Activated T-cell treated with anti-CD3 and anti-CD28 coated beads for 1 hour (primary cell): ENCODE measurements at regions not wholly inside any gene's neighbourhood (a gene's known extent, or its start where the extent isn't known, plus 50 kb on each side); places are given as distances from the start of the nearest gene placed in this dataset.
"Not testable (repeated sequence)": the region's sequence is repeated elsewhere in the genome, so short reads cannot be mapped to it uniquely, and the experiment has no call there.

Experiments
- DNase-seq: peaks from one replicate; pipeline ENCODE4 v3.0.0-alpha.2; 2020; ENCODE audit warnings: low read depth

DNA sequence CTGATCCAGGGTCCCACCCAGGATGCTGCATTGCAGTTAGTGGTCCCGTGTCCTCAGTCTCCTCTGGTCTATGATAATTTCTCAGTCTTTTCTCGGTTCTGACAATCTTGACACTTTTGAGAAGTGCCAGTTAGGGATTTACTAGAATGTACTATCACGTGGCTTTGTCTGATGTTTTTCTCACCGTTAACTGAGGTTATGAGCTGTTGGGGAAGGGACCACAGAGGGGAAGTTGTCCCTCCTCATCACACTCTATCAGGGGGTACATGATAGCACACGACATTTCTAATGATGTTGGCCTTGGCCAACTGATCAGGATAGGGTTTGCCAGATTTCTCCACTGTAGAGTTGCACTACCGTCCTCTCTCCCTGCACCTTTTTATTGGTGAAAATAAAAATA is 250.9 kb upstream of the SDK2 start:
- DNase-seq: no peak

DNA sequence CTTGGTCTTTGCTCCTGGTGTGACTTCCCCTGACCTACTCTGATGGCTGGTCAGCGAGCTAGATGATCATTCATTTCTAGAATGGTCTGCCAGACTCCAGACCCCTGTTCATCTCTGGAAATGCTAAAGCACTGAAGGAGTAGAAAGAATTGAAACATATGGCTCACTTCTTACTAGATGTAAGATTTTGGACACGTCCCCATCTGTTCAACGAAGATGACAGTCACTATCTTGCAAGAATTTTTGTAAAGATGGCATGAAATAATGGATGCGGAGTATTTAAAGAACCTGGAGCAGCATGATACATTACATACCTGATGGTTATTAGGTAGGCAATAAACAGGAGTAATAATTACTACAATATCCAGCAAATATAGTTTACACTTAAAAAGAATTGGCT is 252.7 kb upstream of the SDK2 start:
- no peak for DNase-seq

DNA sequence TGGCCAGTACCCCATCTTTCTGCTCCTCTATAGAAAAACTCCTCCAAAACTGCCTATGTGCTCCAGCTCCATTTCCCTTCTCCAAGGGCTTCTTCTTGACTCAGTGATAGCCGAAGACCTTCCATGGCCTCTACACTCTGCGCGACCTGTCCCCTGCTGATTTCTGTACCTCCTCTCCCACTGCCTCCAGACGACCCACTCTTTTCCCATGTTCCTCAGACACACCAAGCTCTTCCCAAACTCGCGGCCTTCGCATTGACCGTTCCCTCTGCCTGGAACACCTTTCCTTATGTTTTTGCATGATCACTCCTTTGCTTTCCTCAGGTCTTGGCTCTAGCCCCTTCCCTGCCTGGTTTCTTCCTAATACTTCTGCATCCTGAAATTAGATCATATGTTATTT is 255.6 kb upstream of the SDK2 start:
- no peak for DNase-seq

DNA sequence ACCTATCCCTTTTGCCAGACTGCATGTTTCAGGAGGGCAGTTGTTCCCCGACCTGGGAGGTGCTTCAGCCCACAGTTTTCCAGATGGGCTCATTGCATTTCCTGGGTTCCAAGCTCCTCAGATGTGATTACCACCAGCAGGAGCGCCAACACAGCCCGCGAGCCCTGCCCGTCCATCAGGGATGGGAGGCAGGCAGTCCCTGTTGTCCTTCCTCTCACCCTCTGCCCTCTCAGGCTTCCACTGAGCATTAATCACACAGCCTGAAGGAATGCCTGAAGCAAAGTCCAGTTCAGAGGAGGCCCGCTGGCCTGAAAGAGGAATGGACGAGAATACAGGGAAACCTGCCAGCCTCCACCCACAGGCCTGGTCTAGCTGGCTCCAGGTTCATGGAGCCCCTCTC is 256.3 kb upstream of the SDK2 start:
- no peak for DNase-seq

DNA sequence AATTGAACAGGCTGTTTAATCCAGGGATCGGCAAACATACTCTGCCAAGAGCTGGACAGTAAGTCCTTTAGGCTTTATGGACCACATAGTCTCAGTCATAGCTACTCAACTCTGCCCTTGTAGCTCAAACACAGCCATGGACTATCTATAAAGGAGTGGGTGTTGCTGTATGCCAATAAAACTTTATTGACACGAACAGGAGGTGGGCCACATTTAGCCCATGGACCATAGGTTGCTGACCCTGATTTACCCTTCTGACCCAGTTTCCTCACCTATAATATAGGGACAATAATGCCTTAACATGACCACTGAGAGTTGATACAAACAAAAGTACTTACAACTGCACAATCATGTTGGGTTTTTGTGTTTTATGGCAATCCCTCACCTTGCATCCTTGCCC is 257.0 kb upstream of the SDK2 start:
- DNase-seq: no peak

DNA sequence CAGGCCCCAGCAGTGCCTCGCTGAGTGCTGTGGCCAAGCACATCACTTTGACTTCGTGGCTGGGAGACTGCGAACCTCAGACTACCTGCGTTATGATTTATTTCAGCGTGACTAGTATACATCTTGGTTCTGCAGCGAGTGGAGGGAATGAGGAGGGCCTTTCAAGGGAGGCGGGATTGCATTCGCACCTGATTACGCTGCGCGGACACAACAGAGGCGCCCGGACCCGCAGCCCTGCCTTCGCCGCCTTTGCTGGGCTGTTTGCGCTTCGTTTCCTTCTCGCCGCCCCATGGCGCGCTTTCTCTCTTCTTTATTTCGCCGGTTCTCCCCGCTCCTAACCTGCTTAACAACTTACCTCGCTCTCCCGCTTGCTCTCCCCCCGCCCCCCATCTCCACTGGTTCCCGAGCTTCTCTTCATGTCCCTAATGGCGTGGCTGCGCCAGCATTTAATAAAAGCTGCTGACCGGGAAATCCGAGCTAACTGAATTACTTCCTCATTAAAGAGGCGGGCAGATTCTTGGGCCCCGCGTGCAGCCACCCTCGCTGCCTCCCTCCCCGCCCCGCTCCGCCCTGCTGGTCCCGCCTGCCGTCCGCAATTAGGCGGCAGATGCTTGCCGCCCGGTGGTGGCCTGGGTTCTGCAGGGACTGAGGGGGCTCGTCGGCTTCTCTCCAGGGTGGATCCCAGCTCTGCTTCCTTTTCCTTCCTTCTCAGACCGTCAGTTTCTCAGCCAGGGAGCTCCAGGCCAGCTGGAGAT is 257.6 kb upstream of the SDK2 start:
- DNase-seq: no peak

DNA sequence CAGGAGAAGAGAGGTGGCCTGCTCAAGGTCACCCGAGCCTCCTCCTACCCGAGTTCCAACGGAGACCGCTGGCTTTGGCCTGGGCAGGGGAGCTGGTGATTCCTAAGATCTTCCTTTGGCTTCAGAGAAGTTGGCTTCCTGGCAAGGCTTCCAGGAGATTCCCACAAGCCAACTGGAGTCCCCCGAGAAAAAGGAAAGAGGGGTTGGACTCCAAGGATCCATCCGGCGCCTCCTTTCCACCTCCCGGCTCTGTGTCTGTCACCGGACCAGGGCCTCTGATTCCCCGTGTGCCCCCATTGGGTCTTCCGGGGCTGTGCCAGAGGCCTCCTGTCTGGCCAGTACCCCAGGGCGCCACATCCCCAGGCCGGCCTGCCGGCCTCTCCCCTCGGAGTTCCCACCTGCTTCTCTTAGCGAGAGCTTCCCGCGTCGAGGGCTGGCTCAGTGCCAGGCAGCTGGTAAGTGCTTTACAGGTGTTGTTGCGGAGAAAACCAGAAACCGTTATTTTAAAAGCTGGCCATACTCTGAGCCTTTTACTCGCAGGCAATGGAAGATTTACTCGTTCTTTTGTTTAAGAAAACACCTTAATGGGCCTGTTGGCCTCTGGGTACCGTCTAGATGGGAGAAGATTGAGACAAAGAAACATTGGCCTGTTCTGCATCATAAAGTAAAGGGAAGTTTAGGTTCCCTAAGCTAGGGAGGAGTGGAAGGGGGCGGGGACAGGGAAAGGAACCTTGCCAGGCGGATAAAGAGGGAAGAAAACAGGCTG is 258.4 kb upstream of the SDK2 start:
- no peak for DNase-seq

DNA sequence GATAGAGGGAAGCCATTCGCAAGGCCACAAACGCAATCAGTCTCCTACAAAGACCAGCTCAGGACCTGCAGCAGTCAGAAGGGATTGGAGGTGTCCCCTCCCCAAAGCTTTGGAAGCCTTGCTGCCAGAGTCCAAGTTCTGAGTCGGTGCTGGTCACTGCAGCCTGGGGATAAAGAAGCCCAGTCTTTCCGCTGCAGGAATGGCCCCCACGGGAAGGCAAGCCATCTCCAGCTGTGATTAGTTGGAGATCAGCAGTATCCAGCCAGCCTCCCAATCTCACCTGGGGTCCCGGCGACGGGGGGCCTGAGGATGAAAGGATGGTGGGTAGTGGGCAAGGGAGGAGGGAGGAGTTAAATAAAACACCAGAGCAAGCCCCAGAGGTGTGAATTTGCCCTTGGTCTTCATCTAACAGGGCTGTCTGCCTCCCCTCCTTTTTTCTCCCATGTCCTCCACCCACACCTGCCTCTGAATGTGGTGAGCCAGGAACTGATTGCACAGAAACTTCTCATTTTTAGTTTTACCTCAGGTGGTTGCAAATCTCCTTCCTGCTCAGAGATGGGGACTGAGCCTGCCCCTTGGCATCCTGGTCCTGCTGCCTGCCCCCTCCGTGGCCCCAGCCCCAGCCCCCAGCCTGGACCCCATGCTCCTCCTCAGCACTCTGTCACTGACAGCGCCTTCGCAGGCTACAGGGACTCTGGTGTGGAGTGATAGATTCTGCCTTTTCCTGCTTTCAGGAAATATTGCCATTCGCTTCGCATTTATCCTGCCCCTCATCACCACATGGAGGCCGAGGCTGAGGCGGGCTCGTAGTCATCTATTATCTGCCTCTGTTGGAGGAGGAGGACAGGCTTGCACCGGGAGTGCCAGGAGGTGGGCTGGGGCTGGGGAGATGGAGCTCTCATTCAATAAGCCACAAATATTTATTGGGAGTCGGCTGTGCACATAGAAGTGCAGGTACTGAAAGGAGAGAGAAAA is 262.9 kb upstream of the SDK2 start:
- DNase-seq: no peak

DNA sequence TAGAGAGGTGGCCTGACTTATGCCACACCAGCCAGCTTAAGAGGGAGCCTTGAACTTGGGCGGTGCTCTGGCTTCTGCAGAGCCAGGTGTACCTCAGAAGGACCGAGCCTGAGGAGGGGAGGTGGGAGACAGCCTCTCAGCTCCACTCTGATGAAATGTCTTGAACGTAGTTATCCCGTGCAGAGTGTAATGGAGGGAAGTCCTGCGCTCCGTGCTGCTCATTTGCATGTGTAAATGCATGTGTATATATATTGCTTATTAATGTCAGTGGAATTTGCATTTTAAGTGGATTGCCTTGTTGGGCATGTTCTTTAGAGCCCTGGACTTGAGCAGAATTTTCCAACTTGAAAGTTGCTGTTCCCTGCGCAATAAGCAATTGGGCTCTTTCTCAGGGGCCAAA is 264.9 kb upstream of the SDK2 start:
- no peak for DNase-seq

DNA sequence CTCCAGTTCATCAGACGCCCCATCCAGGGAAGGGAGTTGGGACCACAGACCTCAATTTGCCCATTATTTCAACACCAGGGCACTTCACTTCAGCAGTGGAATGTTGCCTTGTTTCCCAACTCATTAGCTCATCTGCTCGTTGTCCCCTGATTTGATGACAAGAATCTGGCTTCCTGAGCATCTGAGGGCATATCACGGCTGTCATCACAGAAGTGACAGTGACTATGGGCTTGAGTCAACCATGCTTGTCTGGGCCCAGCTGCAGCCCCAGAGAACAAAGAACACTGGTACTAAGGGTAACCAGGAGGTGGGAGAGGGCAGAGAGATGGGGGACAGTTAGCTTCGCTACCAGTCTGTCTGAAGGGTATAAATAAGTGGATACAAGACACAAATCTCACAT is 266.0 kb upstream of the SDK2 start:
- no peak for DNase-seq

DNA sequence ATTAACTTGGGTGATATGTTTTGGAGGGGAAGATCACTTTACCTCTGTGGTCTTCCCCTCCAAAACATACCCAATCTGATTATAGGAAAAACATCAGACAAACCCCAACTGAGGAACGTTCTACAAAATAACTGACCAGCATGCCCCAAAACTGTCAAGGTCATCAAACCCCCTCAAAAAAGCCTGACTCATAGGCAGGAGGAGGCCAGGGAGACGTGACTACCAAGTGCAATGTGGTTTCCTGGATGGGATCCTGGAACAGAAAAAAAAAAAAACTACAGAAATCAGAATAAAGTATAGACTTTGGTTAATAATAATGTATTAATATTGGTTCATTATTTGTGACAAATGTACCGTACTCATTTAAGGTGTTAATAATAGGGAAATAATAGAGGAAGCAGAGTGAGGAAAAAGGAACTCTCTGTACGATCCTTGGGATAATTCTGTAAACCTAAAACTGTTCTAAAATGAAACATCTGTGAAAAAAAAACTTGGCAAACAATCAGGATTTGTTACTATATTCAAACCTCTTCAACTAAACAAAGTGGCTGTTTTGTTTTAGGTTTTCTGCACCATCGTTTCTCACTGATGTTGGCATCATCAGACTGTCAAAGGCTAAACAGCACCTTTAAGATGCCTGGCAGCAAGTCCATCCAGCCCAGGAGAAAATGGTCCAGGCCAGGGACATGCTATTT is 266.7 kb upstream of the SDK2 start:
- no peak for DNase-seq

DNA sequence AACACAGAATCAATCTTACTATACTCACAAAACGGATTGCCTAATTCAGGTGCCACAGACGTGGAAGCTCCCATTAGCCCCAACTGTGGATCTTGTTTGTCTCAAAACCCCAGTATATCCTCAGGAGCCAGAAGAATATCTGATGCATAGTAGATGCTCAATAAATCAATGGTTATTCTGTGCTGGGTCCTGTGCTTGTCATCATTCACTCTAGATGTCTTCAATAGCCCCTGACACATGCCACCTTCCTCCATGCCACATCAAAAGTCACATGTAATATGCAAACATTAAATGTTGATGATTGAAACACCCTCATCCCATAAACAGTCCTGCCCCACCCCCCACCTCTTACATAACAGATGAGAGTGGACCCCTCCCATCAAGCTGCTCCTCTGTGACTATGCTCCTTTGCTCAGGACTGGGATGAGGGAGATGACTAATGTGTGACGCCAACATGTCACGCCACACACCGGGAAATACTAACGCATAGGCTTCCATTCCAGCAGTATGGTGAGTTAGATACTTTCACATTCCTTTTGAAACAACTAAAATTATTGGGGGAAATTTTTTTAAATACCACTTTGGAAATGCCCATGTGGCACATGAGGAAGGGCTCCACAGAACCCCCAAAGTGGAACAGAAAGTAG is 267.6 kb upstream of the SDK2 start:
- no peak for DNase-seq

DNA sequence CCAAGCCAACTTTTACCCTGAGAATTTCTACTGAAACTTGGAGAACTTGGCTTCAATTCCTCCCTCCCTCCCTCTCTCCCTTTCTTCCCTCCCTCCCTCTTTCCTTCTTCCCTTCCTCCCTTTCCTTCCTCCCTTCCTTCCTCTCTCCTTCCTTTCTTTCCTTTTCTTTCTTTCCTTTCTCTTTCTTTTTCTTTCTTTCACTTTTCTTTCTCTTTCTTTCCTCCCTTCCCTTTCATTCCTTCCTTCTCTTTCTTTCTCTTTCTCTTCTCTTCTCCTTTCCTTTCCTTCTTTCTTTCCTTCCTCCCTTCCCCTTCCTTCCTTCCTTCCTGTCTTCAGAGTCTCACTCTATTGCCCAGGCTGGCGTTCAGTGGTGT is 268.1 kb upstream of the SDK2 start:
- DNase-seq: no peak

DNA sequence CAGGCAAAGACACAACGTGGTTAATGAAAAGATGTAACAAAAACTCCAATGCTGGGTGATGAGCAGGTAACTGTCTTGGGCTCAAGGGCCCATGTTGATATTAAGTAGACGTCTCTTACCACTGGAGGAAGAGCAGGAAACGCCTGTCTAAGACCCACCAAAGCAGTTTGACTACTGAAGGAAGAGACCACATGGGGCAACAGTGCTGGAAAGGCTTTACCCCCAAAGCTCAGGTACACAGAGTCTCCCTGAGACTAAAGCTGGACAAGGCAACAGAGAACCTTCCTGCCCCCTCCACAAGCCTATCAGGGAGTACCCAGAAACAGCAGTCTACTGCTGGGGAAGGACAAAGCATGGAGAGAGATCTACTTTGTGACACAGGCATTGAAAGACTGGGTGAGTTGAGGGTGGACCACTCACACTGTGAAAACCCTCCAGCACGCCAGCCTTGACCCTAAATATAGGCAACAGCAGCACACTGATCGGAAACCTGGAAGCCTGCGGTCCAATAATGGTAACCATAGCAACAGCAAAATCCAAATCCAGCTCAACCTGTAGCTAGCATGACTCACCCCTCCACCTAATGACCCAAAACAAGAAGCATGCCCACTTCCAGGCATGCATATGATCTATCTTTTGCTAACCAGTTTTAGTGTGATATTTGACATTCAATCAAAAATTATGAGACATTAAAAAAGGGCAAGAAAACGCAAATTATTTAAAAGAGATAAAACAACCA is 270.5 kb upstream of the SDK2 start:
- DNase-seq: no peak

DNA sequence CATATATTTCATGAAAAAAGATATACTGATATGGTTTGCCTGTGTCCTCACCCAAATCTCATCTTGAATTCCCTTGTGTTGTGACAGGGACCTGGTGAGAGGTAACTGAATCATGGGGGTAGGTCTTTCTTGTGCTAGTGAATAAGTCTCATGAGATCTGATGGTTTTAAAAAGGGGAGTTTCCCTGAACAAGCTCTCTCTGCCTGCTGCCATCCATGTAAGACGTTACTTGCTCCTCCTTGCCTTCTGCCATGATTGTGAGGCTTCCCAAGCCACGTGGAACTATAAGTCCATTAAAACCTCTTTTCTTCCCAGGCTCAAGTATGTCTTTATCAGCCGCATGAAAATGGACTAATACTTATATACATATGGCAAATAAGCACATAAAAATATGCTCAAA is 274.8 kb upstream of the SDK2 start:
- DNase-seq: not testable (repeated sequence)

DNA sequence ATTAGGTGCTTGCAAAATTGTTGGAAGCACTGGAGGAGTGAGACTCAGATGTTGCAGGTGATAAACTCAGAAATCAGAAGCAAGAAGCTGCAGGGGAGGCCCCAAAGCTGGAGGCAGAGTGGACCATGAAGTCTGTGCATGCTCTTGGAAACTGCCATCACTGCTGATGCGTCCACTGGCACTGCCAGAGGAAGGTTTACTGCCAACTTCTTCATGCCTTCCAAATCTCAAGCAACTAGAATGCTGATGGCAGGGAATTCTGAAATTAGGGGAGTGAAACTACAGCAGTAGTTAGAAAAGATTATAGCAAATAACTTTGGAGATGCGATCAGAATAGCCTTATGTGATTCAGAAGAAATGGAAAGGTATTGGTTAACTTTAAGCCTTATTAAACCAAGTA is 277.1 kb upstream of the SDK2 start:
- DNase-seq: no peak

DNA sequence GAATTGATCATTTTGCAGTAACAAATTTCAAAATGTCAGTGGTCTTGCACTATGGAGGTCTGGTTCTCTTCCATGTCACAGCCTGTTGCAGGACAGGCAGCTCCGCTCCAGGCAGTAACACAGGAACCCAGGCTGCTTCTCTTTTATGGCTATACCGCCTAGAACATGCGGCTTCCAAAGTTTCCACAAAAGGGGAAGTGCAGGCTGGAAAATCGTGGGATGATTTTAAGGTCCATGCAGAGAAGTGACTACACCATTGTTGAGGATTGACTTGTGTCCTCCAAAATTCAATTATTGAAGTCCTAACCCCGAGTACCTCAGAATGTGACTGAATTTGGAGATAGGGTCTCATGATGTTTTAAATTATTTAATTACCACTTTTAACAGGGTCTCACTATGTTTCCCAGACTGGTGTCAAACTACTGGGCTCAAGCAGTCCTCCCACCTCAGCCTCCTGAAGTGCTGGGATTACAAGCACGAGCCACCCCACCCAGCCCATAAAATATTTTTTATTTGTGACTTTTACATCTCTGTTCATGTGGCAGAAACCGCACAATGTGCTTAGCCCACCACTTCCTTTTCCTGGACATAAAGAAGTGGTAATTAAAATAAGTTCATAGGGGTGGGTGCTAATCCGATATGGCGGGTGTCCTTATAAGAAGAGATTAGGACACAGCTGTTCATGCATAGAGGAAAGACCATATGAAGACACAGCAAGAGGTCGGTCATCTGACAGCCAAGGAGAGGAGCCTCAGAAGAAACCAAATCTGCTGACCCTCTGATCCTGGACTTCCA is 279.2 kb upstream of the RPL38 start:
- DNase-seq: no peak

DNA sequence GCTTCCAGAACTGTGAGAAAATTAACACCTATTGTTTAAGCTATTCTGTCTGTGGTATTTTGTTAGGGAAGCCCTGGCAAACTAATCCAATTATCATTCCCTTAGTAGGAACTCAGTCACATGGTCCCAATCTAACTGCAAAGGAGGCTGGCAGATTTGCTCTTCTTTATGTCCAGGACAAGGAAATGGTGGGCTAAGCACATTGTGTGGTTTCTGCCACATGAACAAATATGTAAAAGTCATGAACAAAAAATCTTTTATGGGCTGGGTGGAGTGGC is 278.6 kb upstream of the RPL38 start:
- DNase-seq: no peak

DNA sequence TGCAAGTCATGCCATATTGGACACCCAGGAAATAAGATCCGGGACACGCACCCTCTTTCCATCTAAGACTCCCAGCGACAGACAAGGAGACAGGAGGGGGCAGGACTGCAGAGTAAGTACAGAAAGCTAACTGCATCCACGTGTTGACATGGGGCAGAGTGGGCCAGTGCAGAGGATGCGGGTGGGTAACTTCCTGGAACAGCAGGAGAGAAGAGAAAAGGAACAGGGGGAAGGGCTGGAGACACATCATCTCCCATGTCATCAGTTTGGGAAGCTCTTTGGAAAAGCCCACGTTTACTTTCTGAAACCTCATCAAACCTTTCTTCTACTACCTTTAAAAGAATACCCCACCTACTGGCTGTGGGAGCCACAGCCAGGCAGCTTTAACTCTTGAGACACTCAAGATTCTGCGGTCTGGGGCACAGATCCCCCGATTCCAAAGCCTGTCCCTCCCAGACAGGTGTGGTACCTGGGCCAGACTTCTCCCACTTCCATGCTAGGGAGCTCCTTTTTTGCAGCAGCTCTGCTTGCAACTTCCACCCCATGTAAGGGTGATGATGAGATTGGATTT is 273.5 kb upstream of the RPL38 start:
- DNase-seq: no peak

DNA sequence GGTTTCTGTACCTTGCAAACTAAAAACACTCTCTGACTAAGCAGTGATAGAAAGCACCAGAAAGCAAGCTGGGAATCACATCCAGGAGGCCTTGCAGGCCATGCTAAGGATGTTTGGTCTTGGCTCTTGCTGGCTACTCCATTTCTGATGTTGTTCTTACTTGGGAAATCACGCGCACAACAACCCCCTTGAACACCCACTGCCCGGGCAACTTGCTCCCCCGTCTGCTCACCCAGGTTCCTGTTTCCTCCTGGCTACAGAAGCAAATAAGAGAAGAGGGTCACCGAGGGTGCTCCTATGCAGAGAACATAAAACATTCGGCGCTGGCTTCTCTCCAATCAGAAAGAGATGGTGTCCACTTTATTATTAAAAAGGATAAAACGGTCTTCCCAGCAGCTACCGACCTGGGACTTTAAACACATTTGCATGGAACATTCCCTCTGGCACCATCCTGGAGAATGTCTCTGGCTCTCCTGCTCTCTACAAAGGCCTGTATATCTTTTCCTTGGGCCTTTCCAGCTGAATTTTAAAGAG is 271.2 kb upstream of the RPL38 start:
- DNase-seq: no peak
